GM13976 (cell line): ENCODE measurements at regions not wholly inside any gene's neighbourhood (a gene's known extent, or its start where the extent isn't known, plus 50 kb on each side); places are given as distances from the start of the nearest gene placed in this dataset.

Source experiments
- DNase-seq: peaks from one replicate; pipeline ENCODE4 v3.0.0; 2012; ENCODE audit warnings: low spot score
- CTCF ChIP-seq: IDR thresholded peaks from 2 replicates; pipeline ENCODE4 v1.5.1; 2012; ENCODE audit warnings: borderline replicate concordance, mild to moderate bottlenecking; ENCODE audit not compliant: insufficient read depth; ENCODE audit errors: extremely low read depth, missing control alignments, control extremely low read depth
- in situ Hi-C: fragments of 300-500 bp; cut with MboI; formaldehyde crosslinking; loops from one replicate; pipeline ENCODE4 v1.12.0; 2022; ENCODE audit warnings: low sequenced_read_pairs, mixed read lengths, inconsistent platforms; ENCODE audit not compliant: unreplicated experiment

DNA sequence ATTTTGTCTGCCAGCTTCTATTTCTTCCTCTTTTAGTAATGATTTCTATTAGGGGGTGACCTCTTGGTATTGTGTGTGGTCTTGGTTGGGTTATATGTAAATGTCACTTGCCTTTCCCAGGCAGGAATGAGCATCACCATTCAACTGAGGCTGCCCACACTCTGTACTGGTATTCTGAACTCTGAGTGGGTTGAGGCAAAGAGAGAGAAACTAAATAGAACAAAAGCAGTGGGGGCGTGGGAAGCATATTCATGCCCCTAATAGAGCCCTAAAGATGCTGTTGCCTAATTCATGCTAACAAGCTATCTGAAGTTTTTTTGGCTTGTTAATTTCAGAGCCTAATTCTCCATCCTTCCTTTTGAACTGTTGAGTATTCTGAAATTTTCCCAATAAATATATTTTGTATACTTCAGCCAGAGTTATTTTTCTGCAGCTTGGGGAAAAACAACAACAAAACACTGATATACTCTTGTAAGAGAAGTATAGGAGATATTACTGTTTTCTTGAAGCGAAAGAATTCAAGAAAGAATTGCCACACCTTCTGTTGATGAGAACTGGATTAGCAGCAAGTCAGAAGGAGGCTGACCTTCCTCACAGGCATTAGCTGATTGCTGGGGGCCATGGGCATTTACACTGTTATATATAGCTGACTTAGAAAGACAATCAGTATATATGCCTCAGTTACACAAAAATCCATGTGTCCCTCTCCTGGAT lies 315.8 kb upstream of the KLF12 start:
- in situ Hi-C loops = no loop called here
- TF ChIP-seq CTCF = no peak

DNA sequence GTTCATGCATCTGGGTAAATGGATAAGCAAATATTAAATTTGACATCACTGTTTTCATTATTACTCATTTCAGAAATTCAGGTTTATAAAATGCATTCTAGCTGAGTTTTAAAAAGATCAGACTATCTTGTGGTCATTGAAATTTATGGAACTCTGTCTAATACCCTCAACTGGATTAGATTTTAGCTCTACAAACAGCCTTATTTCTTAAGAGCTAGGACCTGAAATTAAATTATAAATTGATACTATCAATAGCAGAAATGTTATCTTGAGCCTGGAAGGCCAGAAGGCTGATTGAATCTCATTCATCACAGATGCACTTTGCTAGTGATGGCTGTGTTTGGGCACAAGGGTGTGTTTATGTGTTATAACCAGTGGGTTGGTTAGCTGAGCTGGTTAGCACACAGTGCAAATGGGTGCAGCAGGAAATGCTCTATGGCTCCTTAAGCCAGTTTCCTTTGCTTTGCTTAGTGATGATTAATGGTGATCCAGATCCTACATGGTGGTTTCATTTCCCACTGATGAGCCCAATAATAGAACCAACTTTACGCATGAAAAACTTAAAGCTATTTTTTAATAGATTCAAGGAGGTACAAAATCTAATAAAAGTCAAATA lies 310.8 kb upstream of the KLF12 start:
- no peak for DNase-seq
- in situ Hi-C loops = no loop called here
- TF ChIP-seq CTCF = no peak

More for the DNA sequence above, 315.8 kb upstream of the KLF12 start:
- no peak for DNase-seq

- in situ Hi-C loops = no loop called here
- no peak for DNase-seq
- TF ChIP-seq CTCF = no peak
Observed at GRCh38 chr13:74444161-74444571, 310.0 kb upstream of the KLF12 start.

DNA sequence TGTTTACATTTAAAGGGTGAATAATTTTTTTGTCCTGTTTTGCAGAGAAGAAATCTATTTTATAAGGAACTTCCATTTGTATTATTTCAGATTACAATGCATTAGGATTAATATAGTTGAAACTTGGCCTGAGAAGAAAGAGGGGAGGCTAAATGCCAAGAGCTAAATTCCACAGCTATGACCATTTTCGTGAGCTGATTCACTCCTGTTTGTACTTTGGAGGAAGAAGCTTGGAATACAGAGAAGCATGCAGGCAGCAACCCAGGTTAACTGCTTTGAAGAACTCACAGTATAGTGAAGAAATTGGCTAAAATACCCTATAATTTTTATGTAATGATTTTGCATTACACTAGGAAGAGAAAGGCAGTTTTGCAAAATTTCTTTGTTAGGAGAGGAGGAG lies 309.4 kb upstream of the KLF12 start:
- in situ Hi-C loops = no loop called here
- TF ChIP-seq CTCF = no peak
- DNase-seq = no peak

DNA sequence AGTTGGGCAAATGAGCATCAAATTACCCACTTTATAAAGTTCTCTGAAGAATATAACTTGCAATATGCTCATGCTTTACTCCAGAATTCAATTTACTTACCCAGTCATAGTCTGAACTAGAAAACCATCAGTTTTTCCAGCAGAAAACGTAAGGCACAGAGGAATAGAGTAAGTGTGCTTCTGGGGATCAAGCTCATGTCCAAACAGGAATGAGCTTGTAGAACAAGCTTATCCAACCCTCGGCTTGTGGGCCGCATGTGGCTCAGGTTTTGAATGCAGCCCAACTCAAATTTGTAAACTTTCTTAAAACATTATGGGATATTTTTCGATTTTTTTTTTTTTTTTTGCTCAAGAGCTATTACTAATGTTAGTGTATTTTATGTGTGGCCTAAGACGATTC lies 308.5 kb upstream of the KLF12 start:
- no peak for TF ChIP-seq CTCF
- no peak for DNase-seq
- in situ Hi-C loops = no loop called here

GRCh38 chr13:74438901-74439300 lies 304.7 kb upstream of the KLF12 start:
- in situ Hi-C loops = no loop called here
- no peak for TF ChIP-seq CTCF
- no peak for DNase-seq

DNA sequence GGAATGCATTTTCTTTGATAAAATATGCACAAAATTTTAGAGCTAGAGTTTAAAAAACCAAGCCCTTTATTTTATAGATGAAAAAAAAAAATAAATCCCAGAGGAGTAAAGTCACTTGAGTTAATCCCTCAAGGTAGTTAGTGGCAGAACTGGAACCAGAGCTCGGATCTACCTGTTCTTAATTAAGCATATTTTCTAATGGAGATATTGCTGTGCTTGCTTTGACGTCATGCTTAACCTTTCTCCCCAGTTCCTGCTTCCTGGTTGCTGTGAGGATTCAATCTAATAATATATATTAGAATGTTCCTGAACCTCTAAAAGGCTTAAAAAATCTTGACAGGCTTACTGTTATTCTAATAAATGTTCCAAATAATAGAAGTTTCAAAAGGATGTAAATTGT lies 300.6 kb upstream of the KLF12 start:
- in situ Hi-C loops = no loop called here
- TF ChIP-seq CTCF = no peak
- DNase-seq = no peak
